Heart right ventricle (tissue), 16 donors: ENCODE measurements at regions not wholly inside any gene's neighbourhood (a gene's known extent, or its start where the extent isn't known, plus 50 kb on each side); places are given as distances from the start of the nearest gene placed in this dataset.

Experiments used
- ATAC-seq, 8 donors: fragments of 200-7000 bp; cut with Tn5 transposase; one replicate each; pipeline ENCODE4 v1.9.1; 2020; ENCODE audit warnings: mild to moderate bottlenecking in 8 of 8, moderate library complexity in 8 of 8, moderate number of reproducible peaks in 1 of 8
- DNase-seq, 2 donors: peaks; one replicate each; pipeline ENCODE4 v3.0.0-alpha.2; 2020
- H3K27ac ChIP-seq, 10 donors: fragments of 200-600 bp; sonication (generic) in 2 of 10; one replicate each; pipeline versions ENCODE4 v1.5.0 to v1.8.0; 2020 to 2022; ENCODE audit warnings: mild to moderate bottlenecking in 3 of 10
- H3K27me3 ChIP-seq, 7 donors: fragments of 200-600 bp; one replicate each; pipeline ENCODE4 v1.8.0; 2021 to 2022; ENCODE audit warnings: mild to moderate bottlenecking in 2 of 7
- H3K36me3 ChIP-seq, 9 donors: fragments of 200-600 bp; sonication (generic) in 1 of 9; one replicate each; pipeline versions ENCODE4 v1.5.0 to v1.8.0; 2020 to 2022; ENCODE audit warnings: mild to moderate bottlenecking in 2 of 9
- H3K4me1 ChIP-seq, 9 donors: fragments of 200-600 bp; sonication (generic) in 1 of 9; one replicate each; pipeline versions ENCODE4 v1.5.0 to v1.8.0; 2020 to 2022; ENCODE audit warnings: mild to moderate bottlenecking in 4 of 9
- H3K4me3 ChIP-seq, 10 donors: fragments of 200-600 bp; sonication (generic) in 2 of 10; one replicate each; pipeline versions ENCODE4 v1.5.0 to v1.8.0; 2020 to 2022; ENCODE audit warnings: mild to moderate bottlenecking in 7 of 10, moderate library complexity in 2 of 10
- H3K9me3 ChIP-seq, 11 donors: fragments of 200-600 bp in 10 of 11; sonication (generic) in 2 of 11; one replicate each; pipeline versions ENCODE4 v1.5.0 to v1.8.0; 2013 to 2022; ENCODE audit warnings: mild to moderate bottlenecking in 2 of 11, control low read depth in 1 of 11, moderate library complexity in 1 of 11
- WGBS, 2 donors: extraction: QIAGEN DNeasy Blood & Tissue Kit; methylation state at CpG; one replicate each; pipeline ENCODE4 v1.1.7; 2013; ENCODE audit warnings: inconsistent platforms in 1 of 2; 5-methylcytosine and 5-hydroxymethylcytosine counted together
- intact Hi-C, 10 donors: fragments of 100-400 bp; cut with DNase I; formaldehyde crosslinking; loops; one replicate each; pipeline versions ENCODE4 v1.11.1 to v1.14.2; 2022
- TF ChIP-seq, protein P1 (sequence below), 9 donors: fragments of 200-600 bp; sonication (generic) in 2 of 9; IDR thresholded peaks; one replicate each; pipeline versions ENCODE4 v1.5.0 to v1.8.0; 2021 to 2022; ENCODE audit warnings: antibody characterized with exemption in 9 of 9, mild to moderate bottlenecking in 5 of 9, moderate library complexity in 1 of 9
- donor health status: Arrhythmogenic right ventricular cardiomyopathy.
- donor health status: ischemic (EF 13 %, LVEDD 7.1; RV severe dilation, severe dysfunction).
- donor health status: healthy with polysubstance abuse.
- donor health status: DM: no; HTN: yes; CAD: no.
- donor health status: DM: no; HTN: no; CAD: no.
- donor health status: ischemic (EF 25% LVEDD 6.9; RV normal size, moderate dysfunction).
- donor health status: ischemic (EF 25% LVEDD 5.7; RV mildly dilated, moderate dysfunction).
- donor health status: healthy.
- donor health status: DM: yes; HTN: yes; CAD: no.
- donor health status: Ischemic cardiomyopathy.
- donor health status: ischemic (EF 35%, LVEDD 5.7; RV mildly dilated, moderate dysfunction).
- donor health status: nonischemic (EF 11% LVEDD 7.7; RV severe dilation, severe dysfunction).
- donor health status: DM: yes; HTN: yes; CAD: no.
- donor health status: PGD.
- donor health status: ischemic (EF 29% LVEDD 5.4; RV normal size, mild dysfunction).
- donor health status: nonischemic (EF 23%, LVEDD 6.1; RV moderate dilation, normal function).

DNA sequence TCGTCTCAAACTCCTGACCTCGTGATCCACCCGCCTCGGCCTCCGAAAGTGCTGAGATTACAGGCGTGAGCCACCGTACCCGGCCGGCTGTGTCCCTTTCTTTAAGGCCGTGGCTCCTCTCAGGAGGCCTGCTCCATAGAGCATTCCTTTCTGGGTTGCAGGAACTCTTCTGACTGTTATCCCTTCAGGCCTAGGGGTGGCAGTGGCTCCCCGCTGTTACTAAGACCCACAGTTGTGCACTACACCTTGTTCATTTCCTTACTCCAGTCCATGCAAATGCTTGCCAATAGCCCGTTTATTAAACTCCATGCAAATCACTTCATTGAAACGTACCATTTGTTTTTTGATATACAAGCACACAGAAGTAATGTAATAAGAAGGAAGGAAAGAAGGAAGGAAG, 234.7 kb downstream of the BCAT1 start:
- Histone ChIP-seq H3K4me1 (peaks cover 0 to under 1% (median 0%) of the 10 kb centered on the region in 9 donors), H3K27me3 (no peaks in the 10 kb centered on the region), H3K27ac (no peak overlapping the region), H3K4me3 (no peak overlapping the region), H3K36me3 (no peaks in the 10 kb centered on the region), H3K9me3 (no peaks in the 10 kb centered on the region)
- intact Hi-C loops: no loop called here
- ATAC-seq: no peak
- 90 to 92% methylated on average over 13 of the region's 13 CpGs for WGBS, 2 donors
- TF ChIP-seq, protein P1, sequence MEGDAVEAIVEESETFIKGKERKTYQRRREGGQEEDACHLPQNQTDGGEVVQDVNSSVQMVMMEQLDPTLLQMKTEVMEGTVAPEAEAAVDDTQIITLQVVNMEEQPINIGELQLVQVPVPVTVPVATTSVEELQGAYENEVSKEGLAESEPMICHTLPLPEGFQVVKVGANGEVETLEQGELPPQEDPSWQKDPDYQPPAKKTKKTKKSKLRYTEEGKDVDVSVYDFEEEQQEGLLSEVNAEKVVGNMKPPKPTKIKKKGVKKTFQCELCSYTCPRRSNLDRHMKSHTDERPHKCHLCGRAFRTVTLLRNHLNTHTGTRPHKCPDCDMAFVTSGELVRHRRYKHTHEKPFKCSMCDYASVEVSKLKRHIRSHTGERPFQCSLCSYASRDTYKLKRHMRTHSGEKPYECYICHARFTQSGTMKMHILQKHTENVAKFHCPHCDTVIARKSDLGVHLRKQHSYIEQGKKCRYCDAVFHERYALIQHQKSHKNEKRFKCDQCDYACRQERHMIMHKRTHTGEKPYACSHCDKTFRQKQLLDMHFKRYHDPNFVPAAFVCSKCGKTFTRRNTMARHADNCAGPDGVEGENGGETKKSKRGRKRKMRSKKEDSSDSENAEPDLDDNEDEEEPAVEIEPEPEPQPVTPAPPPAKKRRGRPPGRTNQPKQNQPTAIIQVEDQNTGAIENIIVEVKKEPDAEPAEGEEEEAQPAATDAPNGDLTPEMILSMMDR (IDR thresholded peaks at IDR 0.05): no peak
- no peak for DNase-seq

- TF ChIP-seq, protein P1 (IDR thresholded peaks at IDR 0.05): peak in 1 of 9 donors; percentile 7
- Histone ChIP-seq H3K27me3 (no peaks in the 10 kb centered on the region), H3K9me3 (no peaks in the 10 kb centered on the region), H3K4me1 (peaks cover 0 to under 1% (median 0%) of the 10 kb centered on the region in 9 donors), H3K36me3 (no peaks in the 10 kb centered on the region), H3K4me3 (no peak overlapping the region), H3K27ac (no peak overlapping the region)
- WGBS, 2 donors: 90 to 93% methylated on average over 6 of the region's 6 CpGs
- intact Hi-C loops: no loop called here
- ATAC-seq (no peak), DNase-seq (no peak)
Observed at GRCh38 chr12:24711056-24712008, 237.6 kb downstream of the BCAT1 start.

DNA sequence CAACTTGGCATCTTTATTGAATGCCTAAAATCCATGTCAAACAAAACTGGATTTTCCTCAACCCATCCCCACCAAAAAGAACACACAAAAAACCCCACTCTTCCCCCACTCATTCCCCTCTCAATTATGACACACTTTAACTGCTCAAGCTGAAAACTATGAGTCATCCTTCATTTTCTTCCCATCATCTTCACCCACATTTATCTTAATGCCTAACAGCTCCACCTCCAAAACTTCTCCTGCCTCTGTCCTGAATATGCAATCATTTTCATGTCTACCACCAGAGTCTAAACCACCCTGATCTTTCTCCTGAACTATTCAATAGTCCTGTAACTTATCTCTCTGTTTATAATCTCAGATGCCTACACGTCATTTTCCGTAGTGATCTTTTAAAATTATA, 239.7 kb downstream of the BCAT1 start:
- ATAC-seq (no peak), DNase-seq (no peak)
- intact Hi-C loops: no loop called here
- Histone ChIP-seq H3K36me3 (no peaks in the 10 kb centered on the region), H3K27me3 (no peaks in the 10 kb centered on the region), H3K9me3 (no peaks in the 10 kb centered on the region), H3K4me3 (no peak overlapping the region), H3K4me1 (peaks cover 0 to 15% (median 0%) of the 10 kb centered on the region in 9 donors), H3K27ac (no peak overlapping the region)
- 83 to 89% methylated on average over 2 of the region's 2 CpGs for whole genome bisulfite sequencing, 2 donors
- TF ChIP-seq, protein P1 (IDR thresholded peaks at IDR 0.05): no peak

DNA sequence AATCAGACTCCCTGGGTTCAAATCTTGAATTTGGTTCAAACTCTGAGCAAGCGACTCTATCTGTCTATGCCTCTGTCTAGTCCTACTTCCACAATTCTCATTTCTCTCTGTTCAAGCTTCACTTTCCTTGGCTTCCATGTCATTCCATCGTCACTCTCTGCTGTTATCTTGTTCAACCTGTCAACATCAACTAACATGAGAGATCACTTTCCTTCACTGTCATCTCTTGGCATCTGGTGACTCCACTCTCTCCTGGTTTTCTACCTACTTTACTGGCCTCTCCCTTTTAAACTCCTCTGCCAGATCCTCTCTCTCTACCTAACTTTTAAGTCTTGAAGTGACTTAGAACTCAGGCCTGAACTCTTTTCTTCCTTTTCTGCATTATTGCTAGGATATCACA, 240.2 kb downstream of the BCAT1 start:
- WGBS, 2 donors: 28 to 50% methylated on average over 2 of the region's 2 CpGs
- DNase-seq (no peak), ATAC-seq (no peak)
- TF ChIP-seq, protein P1 (IDR thresholded peaks at IDR 0.05): no peak
- Histone ChIP-seq H3K27me3 (no peaks in the 10 kb centered on the region), H3K4me1 (peaks cover 0 to 15% (median 0%) of the 10 kb centered on the region in 9 donors), H3K27ac (no peak overlapping the region), H3K36me3 (no peaks in the 10 kb centered on the region), H3K4me3 (no peak overlapping the region), H3K9me3 (no peaks in the 10 kb centered on the region)
- intact Hi-C loops: no loop called here
